Endothelial cell of umbilical vein (primary cell): ENCODE measurements at regions not wholly inside any gene's neighbourhood (a gene's known extent, or its start where the extent isn't known, plus 50 kb on each side); places are given as distances from the start of the nearest gene placed in this dataset. TPM values are rescaled to one million over a fixed set of nuclear protein-coding genes. Genes with fewer than 3 reads are reported as not detected.

Source experiments
- microRNA-seq: library from miRNA; unstranded; fragments of <30 nt; microRNA quantifications from one replicate; pipeline ENCODE4 v1.2.0, GENCODE V29; 2021; ENCODE audit warnings: borderline number of aligned reads, borderline replicate concordance
- small RNA-seq: library from RNA; depleted of rRNA; stranded (forward); fragments of <200 nt; gene quantifications from one replicate; pipeline ENCODE3, GENCODE V24; 2012; ENCODE audit warnings: low replicate concordance, low read depth; ENCODE audit not compliant: insufficient read depth, insufficient read length

Small RNA genes lying in the stretch of these regions (microRNA-seq; reads per million reads assigned to microRNA genes)
- gene MIR3171 (not detected), gene MIR4307 (not detected)

Small RNA genes lying in the stretch of these regions (small RNA-seq; reads per million reads assigned to genes)
- gene EIF4A1P12 (not detected), gene MIR3171 (not detected), gene MIR4307 (not detected)
